ENCODE measurements at regions not wholly inside any gene's neighbourhood (a gene's known extent, or its start where the extent isn't known, plus 50 kb on each side); places are given as distances from the start of the nearest gene placed in this dataset.

GRCh38 chr9:108094676-108094993 is 605.1 kb upstream of the KLF4 start:
- H3K14ac ChIP-seq (replicated peaks; ENCODE audit: low read depth, low read length) = no peak overlapping the region
- DNase-seq = peak; percentile 17
- H2BK5ac ChIP-seq (ENCODE audit: low read depth, low read length, poor library complexity, severe bottlenecking) = no peak overlapping the region
- peak; percentile 48 for ATAC-seq (ENCODE audit: low read depth)
- no peak overlapping the region for H4K5ac ChIP-seq (ENCODE audit: low read depth, low read length)
- H3K4me3 ChIP-seq (ENCODE audit: insufficient read depth, low read depth, low read length) = no peak overlapping the region
- H2BK120ac ChIP-seq (ENCODE audit: low read depth, low read length) = no peak overlapping the region
- no peak overlapping the region for H2BK20ac ChIP-seq (ENCODE audit: low read depth, low read length)
- H4K91ac ChIP-seq (ENCODE audit: insufficient read depth, low read depth, low read length) = no peak overlapping the region
- peaks cover 4% of the 10 kb centered on the region; the same call in 1 of the 2 replicates for H3K9me1 ChIP-seq (ENCODE audit: insufficient read depth, low read length)
- no peak overlapping the region for H2AK5ac ChIP-seq (ENCODE audit: low read depth, low read length)
- no peak for TF ChIP-seq CTCF (conservative IDR thresholded peaks at IDR 0.05; ENCODE audit: low read depth, low read length)
- TF ChIP-seq CEBPB (IDR thresholded peaks at IDR 0.05; ENCODE audit: low read depth, low read length) = no peak
- TF ChIP-seq USF2 (IDR thresholded peaks at IDR 0.05; ENCODE audit: low read depth, low read length) = no peak
- TF ChIP-seq CHD1 (IDR thresholded peaks at IDR 0.05; ENCODE audit: low read depth, low read length) = no peak
- no peak for TF ChIP-seq SMC3 (IDR thresholded peaks at IDR 0.05; ENCODE audit: low read depth, low read length)
- TF ChIP-seq RCOR1 (IDR thresholded peaks at IDR 0.05; ENCODE audit: insufficient replicate concordance, low read length) = no peak
- no peak for TF ChIP-seq MAZ (IDR thresholded peaks at IDR 0.05; ENCODE audit: borderline replicate concordance, low read depth, low read length)
- no peak for TF ChIP-seq RFX5 (IDR thresholded peaks at IDR 0.05; ENCODE audit: low read depth, low read length)
- no peak for TF ChIP-seq MXI1 (IDR thresholded peaks at IDR 0.05; ENCODE audit: borderline replicate concordance, low read depth, low read length)
- TF ChIP-seq MAFK (IDR thresholded peaks at IDR 0.05; ENCODE audit: low read depth, low read length) = no peak
- no peak for TF ChIP-seq FOS (IDR thresholded peaks at IDR 0.05; ENCODE audit: low read depth, low read length)
- TF ChIP-seq POLR2A (IDR thresholded peaks at IDR 0.05; ENCODE audit: low read depth, low read length) = no peak
- no peak for TF ChIP-seq ELK1 (IDR thresholded peaks at IDR 0.05; ENCODE audit: borderline replicate concordance, low read depth, low read length)
- no peak for TF ChIP-seq RAD21 (IDR thresholded peaks at IDR 0.05; ENCODE audit: low read length)
- no peak for TF ChIP-seq BHLHE40 (IDR thresholded peaks at IDR 0.05; ENCODE audit: low read depth, low read length)
- H3K27me3 ChIP-seq (ENCODE audit: control insufficient read depth, insufficient read depth, low read length) = no peaks in the 10 kb centered on the region; the same call in 1 of the 2 replicates
- no peak overlapping the region for H3K18ac ChIP-seq (ENCODE audit: low read depth, low read length)
- no TSS peak for BruUV-seq (replicated peaks)
- H4K8ac ChIP-seq (ENCODE audit: low read depth in 2 of 2, low read length in 2 of 2) = no peak overlapping the region
- no peaks in the 10 kb centered on the region for H3K79me1 ChIP-seq (ENCODE audit: low read depth in 1 of 2, low read length in 2 of 2)
- ChIA-PET CTCF (interaction anchor here (1.1 kb wide), 1 partner anchor 13 kb away, joined by 3 read pairs; no protein-coding TSS in a partner anchor), POLR2A (ENCODE audit: unreplicated experiment) (no interaction called here)
- no peak overlapping the region for H3K27ac ChIP-seq (ENCODE audit: insufficient read depth, low read length)
- H3K4ac ChIP-seq (ENCODE audit: low read depth, low read length) = no peak overlapping the region
- intact Hi-C loops (cut with micrococcal nuclease) (no loop called here), in situ Hi-C loops (cut with MboI; ENCODE audit: low sequenced_read_pairs) (no loop called here), dilution Hi-C loops (cut with HindIII; ENCODE audit: low sequenced_read_pairs, unreplicated experiment) (no loop called here)
- no peak overlapping the region for H2AFZ ChIP-seq (replicated peaks; ENCODE audit: low read length, poor library complexity)
- no peak overlapping the region for H3K23ac ChIP-seq (ENCODE audit: low read depth, low read length)
- no peak overlapping the region for H2AK9ac ChIP-seq (replicated peaks; ENCODE audit: low read depth, low read length, poor library complexity)
- H3K56ac ChIP-seq (ENCODE audit: extremely low read depth, insufficient read depth, low read length) = no peak overlapping the region
- WGBS, 2 experiments (ENCODE audit: extremely low coverage in 2 of 2, insufficient read length in 1 of 2) = no CpG with 5 or more reads among the region's 2 CpGs
- no peaks in the 10 kb centered on the region for H3K36me3 ChIP-seq (ENCODE audit: control insufficient read depth, insufficient read depth, low read length)
- no peak overlapping the region for H3K4me2 ChIP-seq (ENCODE audit: low read depth, low read length)
- no peak overlapping the region for H2BK15ac ChIP-seq (ENCODE audit: low read depth, low read length)
- H4K20me1 ChIP-seq (ENCODE audit: insufficient read depth, low read length) = no peaks in the 10 kb centered on the region
- peaks cover 4% of the 10 kb centered on the region; the same call in 1 of the 2 replicates for H3K9me3 ChIP-seq (ENCODE audit: control insufficient read depth, insufficient read depth, low read length)
- no peaks in the 10 kb centered on the region for H3K4me1 ChIP-seq (ENCODE audit: control insufficient read depth, insufficient read depth, low read length)
- H3K9ac ChIP-seq (ENCODE audit: low read depth, low read length) = no peak overlapping the region
